IPS DF 4.7 (cell line): ENCODE measurements at regions not wholly inside any gene's neighbourhood (a gene's known extent, or its start where the extent isn't known, plus 50 kb on each side); places are given as distances from the start of the nearest gene placed in this dataset.

Experiments used
- DNase-seq: peaks from one replicate; pipeline ENCODE4 v3.0.0-alpha.2; 2013; ENCODE audit warnings: low spot score; ENCODE audit errors: extremely low read depth

- DNase-seq = no peak
These were observed 318.0 kb downstream of the BRINP2 start for GRCh38 chr1:177488722-177489121.

- no peak for DNase-seq
These were observed 316.7 kb downstream of the BRINP2 start for GRCh38 chr1:177487481-177487880.

DNA sequence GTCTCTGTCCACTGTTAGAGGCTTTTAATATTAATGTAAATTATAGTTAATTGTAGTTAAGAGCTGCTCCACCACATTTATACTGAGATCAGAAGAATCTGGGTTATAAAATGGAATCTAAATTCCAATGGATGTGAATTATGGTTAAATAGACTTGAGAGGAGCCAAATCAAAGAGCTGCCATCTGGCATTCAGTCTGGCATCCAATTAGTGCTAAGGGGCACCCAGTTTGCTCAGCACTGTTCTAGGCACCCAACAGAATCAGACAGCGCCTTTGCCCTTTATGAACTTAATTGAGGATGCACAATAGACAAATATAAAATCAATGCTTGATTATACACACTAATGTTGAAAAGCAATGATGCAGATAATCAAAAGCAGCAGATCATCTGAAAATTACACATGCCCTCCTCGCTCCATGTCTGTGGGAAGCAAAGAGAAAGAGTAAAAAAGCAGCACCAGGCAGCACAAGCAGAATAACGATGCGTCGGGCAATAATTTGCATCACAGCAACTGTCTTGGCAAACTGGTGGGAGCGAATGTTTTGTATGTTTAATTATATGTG is 310.1 kb downstream of the BRINP2 start:
- no peak for DNase-seq

- no peak for DNase-seq
These were observed 308.8 kb downstream of the BRINP2 start for GRCh38 chr1:177479600-177479999.

- DNase-seq = no peak
These were observed 305.9 kb downstream of the BRINP2 start for GRCh38 chr1:177476676-177477075.

DNA sequence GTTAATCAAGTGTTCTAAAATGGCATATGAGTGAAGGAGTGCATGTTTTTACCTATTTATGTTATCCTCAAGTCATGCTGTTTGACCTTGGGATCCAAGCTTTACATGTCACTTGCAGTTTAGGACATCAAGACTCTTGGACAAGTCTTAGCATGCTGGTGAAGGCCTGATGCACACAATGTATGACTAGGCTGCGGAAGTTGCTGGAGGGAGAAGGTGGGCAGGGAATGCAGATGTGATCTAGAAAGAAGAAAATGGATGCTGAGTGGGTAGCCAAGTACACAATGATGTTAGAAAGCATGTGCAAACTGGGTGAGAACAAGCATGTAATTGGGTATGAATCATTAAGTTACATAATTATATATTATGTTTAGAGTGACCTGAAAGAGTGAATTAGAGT is 301.8 kb downstream of the BRINP2 start:
- no peak for DNase-seq

GRCh38 chr1:177471244-177471643 is 300.5 kb downstream of the BRINP2 start:
- no peak for DNase-seq

DNA sequence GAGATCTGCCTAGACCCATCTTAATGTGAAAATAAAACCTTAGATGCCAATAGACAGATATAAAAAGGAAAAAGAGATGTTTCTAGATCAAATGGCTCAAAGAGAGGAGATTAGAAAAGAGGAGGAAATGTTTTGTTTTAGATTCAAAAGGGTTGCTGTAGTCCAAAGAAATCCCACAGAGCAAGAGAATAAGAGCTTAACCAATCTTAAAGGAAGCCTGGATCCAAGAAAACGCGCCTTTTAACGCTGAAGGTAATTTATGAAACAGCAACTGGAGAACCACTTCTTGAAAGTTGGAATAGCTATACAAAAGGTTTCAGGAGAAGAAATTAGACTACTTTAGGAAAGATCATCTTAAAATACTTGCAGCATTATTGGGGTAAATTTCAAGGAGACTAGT is 298.8 kb downstream of the BRINP2 start:
- no peak for DNase-seq

DNA sequence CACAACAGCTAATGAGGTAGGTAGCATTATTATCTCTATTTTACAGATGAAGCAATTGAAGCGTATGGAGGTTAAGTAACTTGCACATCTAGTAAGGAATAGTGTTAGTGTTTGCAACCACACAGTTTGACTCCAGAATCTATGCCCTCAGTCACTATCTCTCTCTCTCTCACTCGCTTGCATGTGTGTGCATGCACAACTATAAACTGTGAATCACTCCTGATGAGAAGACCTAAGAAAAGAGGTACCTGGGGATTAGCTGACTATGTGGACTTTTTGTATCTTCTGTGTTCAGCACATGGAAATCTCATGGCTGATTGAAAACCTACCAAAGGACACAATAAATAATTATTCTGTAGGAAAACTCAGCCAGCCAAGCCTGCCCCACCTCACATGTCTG is 295.5 kb downstream of the BRINP2 start:
- DNase-seq = no peak

DNA sequence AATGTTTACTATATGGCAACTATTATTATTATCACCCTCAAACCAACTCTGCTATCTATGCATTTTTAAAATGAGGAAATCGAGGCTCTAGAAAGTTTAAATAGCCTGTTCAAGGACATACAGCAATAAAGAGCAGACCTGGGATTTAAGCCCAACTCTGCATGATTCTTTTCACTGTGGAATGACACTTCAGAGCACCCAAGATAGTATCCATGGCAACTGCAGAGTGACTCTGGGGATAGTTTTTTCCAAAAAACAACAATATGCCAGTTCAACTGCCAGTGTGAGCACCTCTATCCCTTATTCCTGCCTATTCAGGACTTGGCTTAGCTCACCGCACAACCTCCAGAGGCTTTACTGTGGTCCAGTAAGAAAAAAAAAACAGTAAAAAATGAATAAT is 293.9 kb downstream of the BRINP2 start:
- no peak for DNase-seq

- no peak for DNase-seq
These were observed 280.4 kb downstream of the BRINP2 start for GRCh38 chr1:177451191-177451590.

DNA sequence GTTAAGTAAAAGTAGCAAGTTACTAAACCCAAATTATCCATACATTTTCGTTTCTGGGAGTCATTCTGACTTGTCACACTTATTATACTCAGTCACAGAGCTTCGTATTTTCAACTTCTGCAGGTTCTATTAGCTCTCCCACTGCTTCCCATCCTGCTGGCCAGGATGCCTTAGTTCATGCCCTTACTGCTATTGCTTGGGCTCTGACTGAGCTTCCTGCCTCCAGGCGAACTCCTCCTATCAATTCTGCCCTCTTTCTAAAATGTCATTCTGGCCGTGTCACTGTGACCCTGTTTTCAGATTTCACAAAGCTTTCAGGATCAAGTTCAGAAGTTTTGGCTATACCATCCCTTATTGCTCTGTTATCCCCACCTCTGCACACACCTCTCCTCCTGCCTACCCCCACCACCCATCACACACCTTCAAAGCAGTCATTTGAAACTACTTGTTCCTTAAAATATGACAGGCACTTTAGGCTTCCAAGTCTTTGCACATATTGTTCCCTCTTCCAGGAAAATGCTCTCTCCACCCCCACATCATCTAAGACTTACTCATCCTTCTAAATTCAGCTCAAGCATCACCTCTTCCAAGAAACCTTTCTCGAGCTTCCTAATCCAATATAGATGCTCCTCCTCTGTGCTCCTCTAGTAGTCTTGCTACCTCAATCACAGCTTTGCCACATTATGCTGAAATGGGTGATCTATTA is 278.0 kb downstream of the BRINP2 start:
- no peak for DNase-seq

DNA sequence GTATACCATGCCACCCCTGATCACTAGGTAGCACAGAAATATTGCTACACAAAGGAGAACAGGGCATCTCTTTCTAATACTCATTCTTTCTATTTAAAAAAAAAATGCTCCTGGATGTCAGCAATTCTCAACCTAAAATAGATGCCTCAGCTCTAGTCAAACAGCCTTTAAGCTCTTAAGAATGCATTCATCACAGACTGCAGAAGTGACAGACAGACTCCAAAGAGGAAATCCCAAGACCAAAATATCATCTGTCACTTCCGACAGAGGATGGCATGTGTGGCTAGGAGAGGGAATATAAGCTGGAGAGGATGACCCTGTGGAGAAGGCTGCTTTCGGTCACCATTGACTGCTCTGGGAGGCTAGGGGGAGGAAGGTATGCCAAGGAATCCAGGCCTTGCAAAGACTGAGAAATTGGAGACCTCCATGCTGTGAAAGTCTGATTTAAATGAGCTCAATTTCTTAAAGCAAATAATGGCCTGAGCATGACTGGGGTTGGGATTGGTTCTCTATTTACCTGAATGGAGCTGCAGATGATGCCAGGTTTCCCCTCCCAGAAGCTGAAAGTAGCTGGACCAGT is 277.4 kb downstream of the BRINP2 start:
- DNase-seq = no peak

GRCh38 chr1:177444997-177445746 is 274.4 kb downstream of the BRINP2 start:
- no peak for DNase-seq

DNA sequence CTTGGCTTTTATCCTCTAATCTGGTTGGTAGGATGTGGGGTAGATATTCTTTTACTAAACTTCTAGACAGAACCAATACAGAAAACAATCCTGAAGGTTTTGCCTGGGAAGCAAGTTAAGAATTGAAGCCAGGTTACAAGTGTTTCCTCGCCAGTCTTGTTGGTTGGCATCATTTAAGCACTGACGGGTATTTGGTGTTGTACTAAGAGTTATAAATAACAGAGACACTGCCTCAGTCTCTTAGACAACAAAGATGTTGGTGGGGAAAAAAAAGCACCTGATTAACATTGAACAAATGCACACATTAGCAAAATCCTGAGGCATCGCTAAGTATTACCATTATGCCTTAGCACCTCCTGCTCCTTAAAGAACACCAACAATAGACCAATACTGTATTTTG is 272.2 kb downstream of the BRINP2 start:
- DNase-seq = no peak

GRCh38 chr1:177442584-177442983 is 271.8 kb downstream of the BRINP2 start:
- DNase-seq = no peak

DNA sequence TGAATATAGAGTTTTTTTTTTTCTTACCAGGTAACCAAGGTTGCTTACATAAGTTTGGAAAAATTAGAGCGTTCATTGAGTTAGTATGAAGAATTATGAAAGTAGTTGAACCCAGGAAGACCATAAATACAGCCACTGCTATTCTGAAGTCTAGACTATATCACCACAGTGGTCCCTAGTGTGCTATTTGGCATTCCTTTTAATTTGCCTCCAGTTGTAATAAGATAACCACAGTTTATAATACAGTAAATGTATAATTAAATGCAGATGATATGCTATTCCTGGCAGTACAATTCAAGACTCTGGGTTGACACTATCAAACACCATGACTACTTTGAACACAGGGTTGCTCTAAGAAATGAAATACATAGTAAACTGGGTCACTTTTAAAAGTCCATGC is 270.5 kb downstream of the BRINP2 start:
- no peak for DNase-seq

DNA sequence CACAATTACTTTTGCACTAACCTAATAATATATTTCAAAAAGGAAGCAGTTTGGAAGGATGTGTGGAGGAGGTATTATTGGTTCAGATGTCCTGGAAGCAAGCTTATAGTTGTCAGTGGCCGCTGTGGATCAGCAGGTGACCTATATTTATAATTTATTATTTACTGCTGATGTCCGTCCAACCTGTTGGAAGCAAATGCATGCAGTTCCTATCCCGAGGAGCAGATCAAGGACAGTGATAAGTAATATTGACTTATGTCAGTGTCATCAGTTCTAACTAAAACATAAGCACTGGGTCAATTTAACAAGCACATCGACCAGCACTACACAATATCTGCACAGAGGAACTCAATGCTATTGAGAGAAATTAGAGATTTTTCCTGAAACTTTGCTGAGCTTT is 270.1 kb downstream of the BRINP2 start:
- no peak for DNase-seq

DNA sequence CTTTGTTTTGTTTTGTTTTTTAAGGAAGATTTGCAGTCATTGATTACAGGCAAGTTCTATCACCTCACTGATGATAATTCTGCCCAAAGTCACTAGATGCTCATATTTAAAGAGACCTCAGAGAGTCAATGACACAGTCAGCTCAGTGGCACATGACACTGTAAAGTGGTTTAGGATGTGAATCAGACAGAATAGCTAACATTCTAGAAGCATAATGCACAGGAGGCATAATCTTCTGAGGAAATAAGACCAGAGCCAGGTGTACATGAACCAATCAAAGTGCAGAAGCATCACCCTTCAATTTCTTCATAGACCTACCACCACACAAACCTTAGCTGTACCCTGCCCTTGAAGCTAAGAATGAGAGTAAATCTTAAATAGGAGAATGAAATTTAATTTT is 268.5 kb downstream of the BRINP2 start:
- no peak for DNase-seq

GRCh38 chr1:177435364-177435763 is 264.6 kb downstream of the BRINP2 start:
- DNase-seq = no peak

DNA sequence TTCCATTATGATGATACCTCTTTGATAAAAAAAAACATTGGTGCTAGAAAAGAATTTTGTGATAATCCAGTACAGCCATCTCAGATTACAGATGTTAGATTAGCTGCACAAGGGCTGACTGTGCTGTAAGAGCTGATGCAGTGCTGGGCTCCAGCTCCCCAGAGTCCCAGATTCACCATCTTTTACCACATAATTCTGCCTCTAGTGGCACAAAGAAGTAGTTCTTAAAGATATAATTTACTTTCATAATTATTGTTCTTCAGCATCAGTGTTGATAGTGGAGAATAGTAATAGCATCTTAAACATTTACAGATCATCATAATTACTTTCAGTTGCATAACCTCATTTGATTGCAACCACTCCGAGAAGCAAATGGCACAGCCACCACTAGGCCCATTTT is 262.1 kb downstream of the BRINP2 start:
- DNase-seq = no peak

GRCh38 chr1:177431123-177431522 is 260.4 kb downstream of the BRINP2 start:
- no peak for DNase-seq
